Naive thymus-derived CD8-positive, alpha-beta T cell (primary cell): ENCODE measurements at regions not wholly inside any gene's neighbourhood (a gene's known extent, or its start where the extent isn't known, plus 50 kb on each side); places are given as distances from the start of the nearest gene placed in this dataset.
"Not testable (repeated sequence)": the region's sequence is repeated elsewhere in the genome, so short reads cannot be mapped to it uniquely, and the experiment has no call there.

Experiments
- ATAC-seq, 2 donors: fragments of 150-1000 bp; cut with Tn5 transposase in 1 of 2; sonication (Bioruptor Pico), chemical (Tn5 transposase) in 1 of 2; 1 replicate in 1 of 2; 2 replicates in 1 of 2; pipeline ENCODE4 v1.10.0; 2021; ENCODE audit warnings: mild to moderate bottlenecking in 2 of 2, moderate library complexity in 2 of 2
- POLR2A ChIA-PET: fragments of 350-600 bp; sonication (Branson Sonifier 250); formaldehyde crosslinking; loops from one replicate; lab custom pipeline; 2021; ENCODE audit warnings: antibody characterized with exemption; lab: Charles Lee
- DNase-seq, 10 donors: peaks; one replicate each; pipeline versions ENCODE4 v3.0.0 to v3.0.0-alpha.2; 2020 to 2022
- H3K27ac Mint-ChIP-seq, 10 donors: one replicate each; pipeline ENCODE4 v1.8.0; 2020 to 2022; ENCODE audit warnings: mild to moderate bottlenecking in 10 of 10, mixed read lengths in 10 of 10, moderate library complexity in 4 of 10, inconsistent platforms in 1 of 10
- H3K27me3 Mint-ChIP-seq, 5 donors: one replicate each; pipeline ENCODE4 v1.8.0; 2021 to 2022; ENCODE audit warnings: mixed read lengths in 5 of 5
- H3K36me3 Mint-ChIP-seq, 3 donors: one replicate each; pipeline ENCODE4 v1.8.0; 2020 to 2022; ENCODE audit warnings: mixed read lengths in 3 of 3, mild to moderate bottlenecking in 2 of 3, inconsistent platforms in 1 of 3
- H3K4me1 Mint-ChIP-seq, 4 donors: one replicate each; pipeline ENCODE4 v1.8.0; 2021 to 2022; ENCODE audit warnings: mixed read lengths in 4 of 4
- H3K4me3 Mint-ChIP-seq, 10 donors: one replicate each; pipeline ENCODE4 v1.8.0; 2020 to 2022; ENCODE audit warnings: mild to moderate bottlenecking in 10 of 10, mixed read lengths in 10 of 10, moderate library complexity in 6 of 10, inconsistent platforms in 1 of 10
- H3K9me3 Mint-ChIP-seq, 9 donors: one replicate each; pipeline ENCODE4 v1.8.0; 2020 to 2022; ENCODE audit warnings: mixed read lengths in 9 of 9, mild to moderate bottlenecking in 3 of 9, inconsistent platforms in 1 of 9, moderate library complexity in 1 of 9

GRCh38 chr13:52324831-52325230 is 81.1 kb downstream of the THSD1 start:
- H3K36me3 Mint-ChIP-seq, H3K4me3 Mint-ChIP-seq, H3K9me3 Mint-ChIP-seq, POLR2A ChIA-PET, H3K27me3 Mint-ChIP-seq, H3K27ac Mint-ChIP-seq, H3K4me1 Mint-ChIP-seq, DNase-seq: not testable (repeated sequence)
- peak in 1 of 2 donors; percentile 44 for ATAC-seq

GRCh38 chr13:52319876-52320275 is 86.1 kb downstream of the THSD1 start:
- DNase-seq: no peak
- ATAC-seq: no peak
- no peak overlapping the region for H3K4me3 Mint-ChIP-seq
- no peak overlapping the region for H3K27ac Mint-ChIP-seq
- POLR2A ChIA-PET: no interaction called here
- H3K9me3 Mint-ChIP-seq: no peaks in the 10 kb centered on the region
- H3K36me3 Mint-ChIP-seq: no peaks in the 10 kb centered on the region
- H3K4me1 Mint-ChIP-seq: peaks cover 0 to 1% (median under 1%) of the 10 kb centered on the region in 4 donors
- peaks cover 7 to 24% (median 9%) of the 10 kb centered on the region in 5 donors for H3K27me3 Mint-ChIP-seq

GRCh38 chr13:52309833-52310232 is 96.1 kb downstream of the THSD1 start:
- H3K27ac Mint-ChIP-seq, H3K4me3 Mint-ChIP-seq, ATAC-seq, POLR2A ChIA-PET, DNase-seq, H3K4me1 Mint-ChIP-seq: not testable (repeated sequence)
- peaks cover 8 to 29% (median 19%) of the 10 kb centered on the region in 9 donors for H3K9me3 Mint-ChIP-seq
- H3K36me3 Mint-ChIP-seq: peaks cover 3 to 23% (median 3%) of the 10 kb centered on the region in 3 donors
- H3K27me3 Mint-ChIP-seq: peaks cover 2 to 24% (median 5%) of the 10 kb centered on the region in 5 donors

- DNase-seq, H3K27me3 Mint-ChIP-seq, H3K27ac Mint-ChIP-seq, ATAC-seq, H3K4me1 Mint-ChIP-seq, POLR2A ChIA-PET, H3K4me3 Mint-ChIP-seq: not testable (repeated sequence)
- H3K36me3 Mint-ChIP-seq: peaks cover 3 to 17% (median 3%) of the 10 kb centered on the region in 3 donors
- H3K9me3 Mint-ChIP-seq: peaks cover 8 to 27% (median 20%) of the 10 kb centered on the region in 9 donors
These were observed 99.6 kb downstream of the THSD1 start for GRCh38 chr13:52306336-52306735.

GRCh38 chr13:52303098-52303497 is 102.9 kb downstream of the THSD1 start:
- H3K36me3 Mint-ChIP-seq, DNase-seq, H3K27me3 Mint-ChIP-seq, H3K4me3 Mint-ChIP-seq, ATAC-seq, H3K27ac Mint-ChIP-seq, H3K4me1 Mint-ChIP-seq, POLR2A ChIA-PET: not testable (repeated sequence)
- peaks cover 0 to 16% (median 5%) of the 10 kb centered on the region in 9 donors for H3K9me3 Mint-ChIP-seq

- H3K27ac Mint-ChIP-seq, H3K36me3 Mint-ChIP-seq, H3K4me3 Mint-ChIP-seq, POLR2A ChIA-PET, H3K4me1 Mint-ChIP-seq, DNase-seq, H3K27me3 Mint-ChIP-seq, ATAC-seq: not testable (repeated sequence)
- H3K9me3 Mint-ChIP-seq: peaks cover 0 to 16% (median 5%) of the 10 kb centered on the region in 9 donors
These were observed 103.3 kb downstream of the THSD1 start for GRCh38 chr13:52302688-52303087.

GRCh38 chr13:52301810-52302400 is 104.1 kb downstream of the THSD1 start:
- POLR2A ChIA-PET, ATAC-seq, H3K27ac Mint-ChIP-seq, H3K27me3 Mint-ChIP-seq, H3K36me3 Mint-ChIP-seq, H3K4me1 Mint-ChIP-seq, DNase-seq, H3K4me3 Mint-ChIP-seq: not testable (repeated sequence)
- H3K9me3 Mint-ChIP-seq: peaks cover 0 to 16% (median 5%) of the 10 kb centered on the region in 9 donors

- H3K36me3 Mint-ChIP-seq, H3K27ac Mint-ChIP-seq, H3K4me3 Mint-ChIP-seq, POLR2A ChIA-PET, H3K4me1 Mint-ChIP-seq, DNase-seq, ATAC-seq, H3K27me3 Mint-ChIP-seq: not testable (repeated sequence)
- H3K9me3 Mint-ChIP-seq: peaks cover 0 to 16% (median 5%) of the 10 kb centered on the region in 9 donors
These were observed 107.8 kb downstream of the THSD1 start for GRCh38 chr13:52298079-52298661.

GRCh38 chr13:52288891-52289290 is 117.1 kb downstream of the THSD1 start:
- H3K4me1 Mint-ChIP-seq, DNase-seq, POLR2A ChIA-PET, H3K27ac Mint-ChIP-seq, H3K4me3 Mint-ChIP-seq, H3K36me3 Mint-ChIP-seq, ATAC-seq: not testable (repeated sequence)
- peaks cover 2 to 31% (median 7%) of the 10 kb centered on the region in 9 donors for H3K9me3 Mint-ChIP-seq
- H3K27me3 Mint-ChIP-seq: peaks cover 0 to 14% (median 10%) of the 10 kb centered on the region in 5 donors

- ATAC-seq, H3K27ac Mint-ChIP-seq, H3K4me3 Mint-ChIP-seq, H3K4me1 Mint-ChIP-seq, H3K27me3 Mint-ChIP-seq, DNase-seq, POLR2A ChIA-PET: not testable (repeated sequence)
- Mint-ChIP-seq H3K9me3 (peaks cover 2 to 19% (median 8%) of the 10 kb centered on the region in 9 donors), H3K36me3 (peaks cover 0 to 10% (median 2%) of the 10 kb centered on the region in 3 donors)
These were observed 122.0 kb upstream of the NEK3 start for GRCh38 chr13:52281387-52281786.

- H3K36me3 Mint-ChIP-seq, POLR2A ChIA-PET, H3K27ac Mint-ChIP-seq, H3K4me3 Mint-ChIP-seq, DNase-seq, H3K27me3 Mint-ChIP-seq, ATAC-seq, H3K4me1 Mint-ChIP-seq: not testable (repeated sequence)
- H3K9me3 Mint-ChIP-seq: peaks cover 0 to 15% (median 4%) of the 10 kb centered on the region in 9 donors
These were observed 120.0 kb upstream of the NEK3 start for GRCh38 chr13:52279408-52279807.

- H3K4me3 Mint-ChIP-seq, POLR2A ChIA-PET, H3K9me3 Mint-ChIP-seq, ATAC-seq, DNase-seq, H3K36me3 Mint-ChIP-seq, H3K27me3 Mint-ChIP-seq, H3K27ac Mint-ChIP-seq, H3K4me1 Mint-ChIP-seq: not testable (repeated sequence)
These were observed 94.9 kb upstream of the NEK3 start for GRCh38 chr13:52254299-52254698.

- H3K36me3 Mint-ChIP-seq, H3K4me1 Mint-ChIP-seq, H3K9me3 Mint-ChIP-seq, H3K27ac Mint-ChIP-seq, POLR2A ChIA-PET, DNase-seq, H3K27me3 Mint-ChIP-seq, H3K4me3 Mint-ChIP-seq, ATAC-seq: not testable (repeated sequence)
These were observed 81.4 kb upstream of the NEK3 start for GRCh38 chr13:52240752-52241151.
